ENCODE measurements at regions not wholly inside any gene's neighbourhood (a gene's known extent, or its start where the extent isn't known, plus 50 kb on each side); places are given as distances from the start of the nearest gene placed in this dataset.

- no peak for DNase-seq (ENCODE audit: low read depth in 4 of 4, low spot score in 3 of 4)
Measured at GRCh38 chr10:27451054-27451453, 53.0 kb upstream of the RAB18 start.

GRCh38 chr10:27450225-27450624, 53.9 kb upstream of the RAB18 start:
- no peak for DNase-seq (ENCODE audit: low read depth in 4 of 4, low spot score in 3 of 4)

GRCh38 chr10:27449571-27449970, 54.5 kb upstream of the RAB18 start:
- no peak for DNase-seq (ENCODE audit: low read depth in 4 of 4, low spot score in 3 of 4)

- DNase-seq (ENCODE audit: low read depth in 4 of 4, low spot score in 3 of 4) = no peak
Measured at GRCh38 chr10:27448921-27449320, 55.2 kb upstream of the RAB18 start.

- no peak for DNase-seq (ENCODE audit: low read depth in 4 of 4, low spot score in 3 of 4)
Measured at GRCh38 chr10:27447540-27447939, 56.6 kb upstream of the RAB18 start.

- peak in 3 of 4 donors; percentile 4 to 8 (median 7) for DNase-seq (ENCODE audit: low read depth in 4 of 4, low spot score in 3 of 4)
Measured at GRCh38 chr10:27446091-27446918, 57.8 kb upstream of the RAB18 start.

- DNase-seq (ENCODE audit: low read depth in 4 of 4, low spot score in 3 of 4) = no peak
Measured at GRCh38 chr10:27445070-27445469, 59.0 kb upstream of the RAB18 start.

GRCh38 chr10:27440478-27440877, 63.6 kb upstream of the RAB18 start:
- DNase-seq (ENCODE audit: low read depth in 4 of 4, low spot score in 3 of 4) = no peak

GRCh38 chr10:27440021-27440420, 64.1 kb upstream of the RAB18 start:
- no peak for DNase-seq (ENCODE audit: low read depth in 4 of 4, low spot score in 3 of 4)

- no peak for DNase-seq (ENCODE audit: low read depth in 4 of 4, low spot score in 3 of 4)
Measured at GRCh38 chr10:27439101-27439500, 65.0 kb upstream of the RAB18 start.

GRCh38 chr10:27437775-27438174, 66.3 kb upstream of the RAB18 start:
- DNase-seq (ENCODE audit: low read depth in 4 of 4, low spot score in 3 of 4) = no peak

GRCh38 chr10:27436710-27437109, 67.4 kb upstream of the RAB18 start:
- DNase-seq (ENCODE audit: low read depth in 4 of 4, low spot score in 3 of 4) = no peak

GRCh38 chr10:27433976-27434375, 70.1 kb upstream of the RAB18 start:
- no peak for DNase-seq (ENCODE audit: low read depth in 4 of 4, low spot score in 3 of 4)

- DNase-seq (ENCODE audit: low read depth in 4 of 4, low spot score in 3 of 4) = no peak
Measured at GRCh38 chr10:27426948-27427467, 77.1 kb upstream of the RAB18 start.

GRCh38 chr10:27413831-27414348, 90.2 kb upstream of the RAB18 start:
- DNase-seq (ENCODE audit: low read depth in 4 of 4, low spot score in 3 of 4) = no peak

- no peak for DNase-seq (ENCODE audit: low read depth in 4 of 4, low spot score in 3 of 4)
Measured at GRCh38 chr10:27413387-27413786, 90.7 kb upstream of the RAB18 start.

- DNase-seq (ENCODE audit: low read depth in 4 of 4, low spot score in 3 of 4) = no peak
Measured at GRCh38 chr10:27410153-27410552, 94.0 kb upstream of the RAB18 start.

GRCh38 chr10:27407271-27407670, 96.8 kb upstream of the RAB18 start:
- no peak for DNase-seq (ENCODE audit: low read depth in 4 of 4, low spot score in 3 of 4)

GRCh38 chr10:27399871-27400270, 104.2 kb upstream of the RAB18 start:
- no peak for DNase-seq (ENCODE audit: low read depth in 4 of 4, low spot score in 3 of 4)

GRCh38 chr10:27393961-27394360, 110.1 kb upstream of the RAB18 start:
- DNase-seq (ENCODE audit: low read depth in 4 of 4, low spot score in 3 of 4) = no peak

GRCh38 chr10:27392606-27393005, 111.5 kb upstream of the RAB18 start:
- no peak for DNase-seq (ENCODE audit: low read depth in 4 of 4, low spot score in 3 of 4)

GRCh38 chr10:27391916-27392315, 112.2 kb upstream of the RAB18 start:
- DNase-seq (ENCODE audit: low read depth in 4 of 4, low spot score in 3 of 4) = no peak
